HUES6 (cell line): ENCODE measurements at regions not wholly inside any gene's neighbourhood (a gene's known extent, or its start where the extent isn't known, plus 50 kb on each side); places are given as distances from the start of the nearest gene placed in this dataset.

Source experiments
- H3K27ac ChIP-seq: 2 replicates; pipeline ENCODE4 v1.7.0; 2013; ENCODE audit warnings: low read depth, mild to moderate bottlenecking, low read length, inconsistent platforms
- H3K27me3 ChIP-seq: 2 replicates; pipeline ENCODE4 v1.6.1; 2013; ENCODE audit warnings: low read length; ENCODE audit not compliant: control insufficient read depth, insufficient read depth
- H3K36me3 ChIP-seq: 2 replicates; pipeline ENCODE4 v1.6.1; 2013; ENCODE audit warnings: low read length; ENCODE audit not compliant: control insufficient read depth, insufficient read depth
- H3K4me1 ChIP-seq: 2 replicates; pipeline ENCODE4 v1.6.1; 2013; ENCODE audit warnings: low read length; ENCODE audit not compliant: control insufficient read depth, insufficient read depth
- H3K4me3 ChIP-seq: 2 replicates; pipeline ENCODE4 v1.5.1; 2013; ENCODE audit warnings: low read depth, low read length
- H3K9ac ChIP-seq: one replicate; pipeline ENCODE4 v1.6.1; 2013; ENCODE audit warnings: mild to moderate bottlenecking, low read length
- H3K9me3 ChIP-seq: 2 replicates; pipeline ENCODE4 v1.6.1; 2013; ENCODE audit warnings: low read depth, low read length; ENCODE audit not compliant: control insufficient read depth, insufficient read depth

DNA sequence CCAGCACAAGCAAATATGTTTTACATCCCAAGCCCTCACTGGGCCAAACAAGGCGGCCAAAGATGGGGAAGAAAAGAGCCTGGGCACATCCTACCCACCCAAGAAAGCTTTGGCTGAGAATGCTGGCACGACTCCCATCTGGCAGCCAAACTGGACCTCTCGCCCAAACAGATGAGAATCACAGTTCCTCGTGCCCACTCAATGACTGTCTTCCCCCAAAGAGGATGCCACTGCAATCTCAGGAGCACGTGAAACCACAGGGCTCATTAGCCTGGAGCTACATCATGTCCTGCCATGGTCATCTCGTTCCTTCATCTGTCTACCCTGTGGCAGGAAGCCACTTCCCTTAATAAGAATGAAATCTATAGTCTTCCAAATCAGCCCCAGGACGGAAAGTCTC is 536.8 kb downstream of the BNC2 start:
- Histone ChIP-seq H3K27me3 (no peaks in the 10 kb centered on the region), H3K9ac (no peak overlapping the region), H3K27ac (no peak overlapping the region), H3K36me3 (no peaks in the 10 kb centered on the region), H3K4me1 (no peaks in the 10 kb centered on the region), H3K9me3 (no peaks in the 10 kb centered on the region), H3K4me3 (no peak overlapping the region)

DNA sequence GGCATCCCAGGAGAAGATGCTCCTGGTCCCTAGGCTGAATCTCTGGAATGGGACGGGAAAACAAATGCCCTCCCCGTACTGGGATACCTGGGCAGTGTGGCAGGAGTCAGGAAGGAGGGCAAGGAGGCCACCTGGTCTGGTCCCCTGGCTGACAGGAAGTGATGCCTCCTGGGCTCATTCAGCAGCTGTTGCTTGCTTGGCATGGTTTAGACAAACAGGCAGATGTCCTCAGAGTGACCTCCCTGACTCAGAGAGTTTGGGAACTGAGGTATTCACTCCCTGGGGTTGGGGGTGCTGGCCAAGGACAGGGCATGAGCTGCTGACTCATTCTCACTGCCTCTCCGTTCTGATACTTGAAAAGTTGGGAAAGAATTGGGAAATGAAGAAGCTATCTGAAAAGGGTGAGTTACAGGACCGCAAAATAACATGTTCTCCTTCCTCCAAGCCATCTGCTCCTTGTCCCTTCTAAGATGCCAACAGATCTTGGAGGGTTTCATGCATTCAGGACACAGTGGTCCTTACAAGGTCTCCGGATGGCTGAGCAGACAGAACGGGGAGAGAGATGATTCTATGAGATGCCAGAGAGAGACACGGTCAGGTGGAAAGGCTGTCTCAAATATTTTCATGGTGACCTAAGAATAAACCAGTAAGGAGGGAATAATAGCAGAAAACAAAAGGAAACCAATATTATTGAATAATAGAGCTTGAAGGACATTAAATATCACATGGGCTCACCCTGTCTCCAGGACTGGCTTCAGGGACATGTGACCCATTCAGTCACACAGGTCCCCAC is 534.5 kb downstream of the BNC2 start:
- H3K9ac ChIP-seq: no peak overlapping the region
- H3K9me3 ChIP-seq: no peaks in the 10 kb centered on the region
- no peaks in the 10 kb centered on the region for H3K36me3 ChIP-seq
- no peaks in the 10 kb centered on the region for H3K4me1 ChIP-seq
- no peak overlapping the region for H3K4me3 ChIP-seq
- H3K27ac ChIP-seq: no peak overlapping the region
- H3K27me3 ChIP-seq: no peaks in the 10 kb centered on the region

DNA sequence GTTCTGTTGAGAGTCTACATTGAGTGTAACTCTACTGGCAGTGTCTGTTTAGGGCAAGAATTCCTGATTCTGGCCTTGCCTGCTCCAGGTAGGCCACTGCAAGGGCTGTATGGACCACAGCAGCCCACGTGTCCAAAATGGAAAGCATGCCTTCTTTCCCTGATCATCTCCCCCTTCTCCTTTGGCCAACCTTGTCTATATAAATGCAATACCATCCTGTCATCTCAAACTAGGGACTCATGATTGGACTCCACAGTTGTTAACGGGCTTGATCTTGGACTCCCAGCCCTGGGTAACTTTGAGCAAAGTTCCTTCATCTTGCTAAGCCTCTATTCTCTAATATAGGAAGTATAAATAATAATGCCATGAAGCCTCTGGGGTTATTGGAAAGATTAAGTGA is 533.6 kb downstream of the BNC2 start:
- Histone ChIP-seq H3K27ac (no peak overlapping the region), H3K4me1 (no peaks in the 10 kb centered on the region), H3K27me3 (no peaks in the 10 kb centered on the region), H3K36me3 (no peaks in the 10 kb centered on the region), H3K9me3 (no peaks in the 10 kb centered on the region), H3K9ac (no peak overlapping the region), H3K4me3 (no peak overlapping the region)

- Histone ChIP-seq H3K27me3 (no peaks in the 10 kb centered on the region), H3K4me3 (no peak overlapping the region), H3K27ac (no peak overlapping the region), H3K9me3 (no peaks in the 10 kb centered on the region), H3K9ac (no peak overlapping the region), H3K4me1 (no peaks in the 10 kb centered on the region), H3K36me3 (no peaks in the 10 kb centered on the region)
Observed at GRCh38 chr9:16337322-16338029, 533.0 kb downstream of the BNC2 start.

- no peaks in the 10 kb centered on the region for H3K9me3 ChIP-seq
- no peaks in the 10 kb centered on the region for H3K36me3 ChIP-seq
- no peak overlapping the region for H3K4me3 ChIP-seq
- H3K4me1 ChIP-seq: peaks cover 11% of the 10 kb centered on the region
- H3K27ac ChIP-seq: no peak overlapping the region
- H3K27me3 ChIP-seq: no peaks in the 10 kb centered on the region
- no peak overlapping the region for H3K9ac ChIP-seq
Observed at GRCh38 chr9:16341177-16341576, 529.3 kb downstream of the BNC2 start.

GRCh38 chr9:16342246-16343020 is 528.0 kb downstream of the BNC2 start:
- H3K9ac ChIP-seq: no peak overlapping the region

DNA sequence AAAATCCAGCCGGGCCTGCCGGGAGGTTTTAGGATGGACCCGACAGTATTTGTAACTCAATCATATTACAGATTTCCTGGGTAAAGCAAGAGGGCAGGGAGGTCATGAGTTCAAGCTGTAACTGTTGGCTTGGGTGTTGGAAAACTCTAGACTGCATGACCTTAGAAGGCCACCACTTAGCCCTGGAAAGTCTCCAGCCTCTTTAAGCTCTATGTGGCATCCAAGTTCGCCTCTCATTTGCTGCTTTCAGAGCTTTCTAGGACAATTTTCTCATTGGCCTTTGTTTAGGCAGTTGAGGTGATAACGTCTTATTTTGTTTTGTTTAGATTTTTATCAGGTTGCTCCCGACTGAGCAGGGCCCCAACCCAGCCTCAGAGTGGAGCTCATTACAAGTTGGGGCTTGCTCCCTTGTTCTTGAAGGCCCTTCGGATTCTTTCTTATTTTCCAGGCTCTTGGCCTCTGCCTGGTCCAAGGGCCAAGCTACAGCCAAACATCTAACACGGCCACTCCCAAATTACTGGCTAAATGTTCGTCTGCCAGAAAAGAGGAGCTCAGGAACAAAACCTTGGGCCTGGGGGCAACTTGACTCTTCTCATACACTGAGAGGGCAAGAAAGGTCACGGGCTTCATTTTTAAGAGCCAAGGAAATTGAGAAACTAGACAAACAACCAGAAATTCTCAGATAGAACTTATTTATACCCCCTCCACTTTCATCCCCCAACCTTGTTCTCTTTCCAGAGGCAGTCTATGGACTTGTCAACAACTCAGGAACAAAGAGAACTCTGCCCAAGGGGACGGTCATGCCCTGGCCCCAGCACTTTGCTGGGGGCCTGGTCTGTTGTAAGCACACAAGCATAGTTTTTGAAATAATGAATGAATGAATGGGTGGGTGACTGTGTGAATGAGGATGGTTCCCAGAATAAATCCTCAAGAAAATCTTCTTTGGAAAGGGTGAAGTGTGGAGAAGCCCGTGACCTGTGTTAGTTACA is 526.9 kb downstream of the BNC2 start:
- Histone ChIP-seq H3K27ac (no peak overlapping the region), H3K4me1 (peaks cover 11% of the 10 kb centered on the region), H3K9me3 (no peaks in the 10 kb centered on the region), H3K4me3 (no peak overlapping the region), H3K9ac (no peak overlapping the region), H3K27me3 (no peaks in the 10 kb centered on the region), H3K36me3 (no peaks in the 10 kb centered on the region)

More at GRCh38 chr9:16342246-16343020, 528.0 kb downstream of the BNC2 start:
- no peaks in the 10 kb centered on the region for H3K36me3 ChIP-seq
- H3K27ac ChIP-seq: no peak overlapping the region
- H3K9me3 ChIP-seq: no peaks in the 10 kb centered on the region
- peaks cover 11% of the 10 kb centered on the region for H3K4me1 ChIP-seq
- H3K4me3 ChIP-seq: no peak overlapping the region
- no peaks in the 10 kb centered on the region for H3K27me3 ChIP-seq

DNA sequence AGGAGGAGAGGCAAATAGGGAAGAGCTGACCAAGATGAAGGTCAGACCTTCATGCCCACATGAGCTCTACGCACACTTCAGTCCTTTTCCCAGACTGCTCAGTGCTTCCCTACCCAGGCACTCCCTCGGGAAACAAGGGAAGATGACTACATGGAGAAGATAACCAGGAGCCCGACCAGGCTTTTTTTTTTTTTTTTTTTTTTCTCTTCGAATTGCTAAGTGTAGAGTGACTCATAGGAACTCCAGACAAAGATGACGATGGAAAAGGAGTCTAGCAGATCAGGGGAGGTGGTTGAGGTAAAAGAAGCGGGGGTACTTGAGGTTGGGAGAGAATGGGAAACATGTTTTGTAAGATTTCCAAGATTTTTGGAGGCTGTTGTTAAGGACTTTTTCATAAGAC is 526.1 kb downstream of the BNC2 start:
- peaks cover 11% of the 10 kb centered on the region for H3K4me1 ChIP-seq
- H3K4me3 ChIP-seq: no peak overlapping the region
- H3K9me3 ChIP-seq: no peaks in the 10 kb centered on the region
- no peak overlapping the region for H3K9ac ChIP-seq
- no peaks in the 10 kb centered on the region for H3K27me3 ChIP-seq
- no peak overlapping the region for H3K27ac ChIP-seq
- no peaks in the 10 kb centered on the region for H3K36me3 ChIP-seq

DNA sequence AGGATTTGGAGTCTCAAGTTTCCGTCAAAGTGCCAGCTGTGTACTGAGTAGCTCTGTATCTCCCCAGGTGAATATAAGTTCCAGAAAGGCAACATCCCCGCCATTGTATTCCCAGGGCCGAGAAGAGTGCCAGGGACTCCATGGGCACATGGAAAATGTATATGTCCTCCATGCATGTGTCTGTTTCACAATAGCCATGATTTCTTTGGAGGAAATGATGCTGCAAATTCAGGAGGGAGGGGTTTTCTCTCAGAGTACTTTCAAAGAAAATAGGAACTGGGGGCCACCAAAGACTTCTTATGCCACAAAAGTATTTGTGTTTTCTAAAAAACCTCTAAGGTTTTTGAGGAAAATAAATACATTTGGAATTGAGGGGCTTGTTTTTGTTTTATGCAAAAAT is 524.6 kb downstream of the BNC2 start:
- Histone ChIP-seq H3K9me3 (no peaks in the 10 kb centered on the region), H3K27ac (no peak overlapping the region), H3K4me1 (peaks cover 11% of the 10 kb centered on the region), H3K4me3 (no peak overlapping the region), H3K27me3 (no peaks in the 10 kb centered on the region), H3K36me3 (no peaks in the 10 kb centered on the region), H3K9ac (no peak overlapping the region)

DNA sequence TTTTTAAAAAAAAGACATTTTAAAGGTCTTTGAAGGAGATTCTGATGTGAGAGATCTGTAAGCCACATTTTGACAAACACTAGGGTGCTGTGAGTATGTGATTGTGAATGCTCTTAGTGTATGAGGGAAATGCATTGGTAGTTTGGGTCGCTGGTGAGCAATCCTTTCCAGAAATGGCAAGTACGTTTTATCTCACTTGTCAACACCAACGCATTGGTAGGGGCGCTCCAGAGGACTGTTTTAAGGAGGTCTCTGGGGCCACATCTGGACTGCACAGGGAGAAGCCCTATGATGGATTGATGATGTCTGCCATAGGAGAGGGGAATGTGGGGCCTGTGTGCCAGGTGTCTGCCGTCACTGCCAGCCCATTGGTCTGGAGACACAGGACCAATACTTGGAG is 522.6 kb downstream of the BNC2 start:
- Histone ChIP-seq H3K9me3 (no peaks in the 10 kb centered on the region), H3K4me3 (no peak overlapping the region), H3K27ac (no peak overlapping the region), H3K36me3 (no peaks in the 10 kb centered on the region), H3K9ac (no peak overlapping the region), H3K27me3 (no peaks in the 10 kb centered on the region), H3K4me1 (peaks cover 11% of the 10 kb centered on the region)
